ENCODE measurements at regions not wholly inside any gene's neighbourhood (a gene's known extent, or its start where the extent isn't known, plus 50 kb on each side); places are given as distances from the start of the nearest gene placed in this dataset.

- TF ChIP-seq CREB1 (IDR thresholded peaks at IDR 0.05; ENCODE audit: low read depth) (no peak), USF1 (IDR thresholded peaks at IDR 0.05) (no peak), TAF1 (IDR thresholded peaks at IDR 0.05; ENCODE audit: low read depth) (no peak), REST (IDR thresholded peaks at IDR 0.05; ENCODE audit: low read depth) (no peak), YY1 (IDR thresholded peaks at IDR 0.05; ENCODE audit: low read depth) (no peak), FOXM1 (IDR thresholded peaks at IDR 0.05; ENCODE audit: borderline replicate concordance, low read depth) (no peak), TEAD4 (IDR thresholded peaks at IDR 0.05) (no peak), EGR1 (IDR thresholded peaks at IDR 0.05) (no peak), EP300 (IDR thresholded peaks at IDR 0.05; ENCODE audit: borderline replicate concordance) (no peak), TCF12 (IDR thresholded peaks at IDR 0.05; ENCODE audit: low read depth) (no peak), ZBTB7A (IDR thresholded peaks at IDR 0.05; ENCODE audit: low read depth) (no peak), RAD21 (IDR thresholded peaks at IDR 0.05; ENCODE audit: low read depth) (no peak), CEBPB (IDR thresholded peaks at IDR 0.05) (no peak), NFIC (IDR thresholded peaks at IDR 0.05) (no peak), MAX (IDR thresholded peaks at IDR 0.05) (no peak)
Measured at GRCh38 chr19:34618410-34618809, 58.5 kb downstream of the SCGB2B2 start.

- TF ChIP-seq CREB1 (IDR thresholded peaks at IDR 0.05; ENCODE audit: low read depth) = no peak
- no peak for TF ChIP-seq EP300 (IDR thresholded peaks at IDR 0.05; ENCODE audit: borderline replicate concordance)
- TF ChIP-seq YY1 (IDR thresholded peaks at IDR 0.05; ENCODE audit: low read depth) = no peak
- TF ChIP-seq ZBTB7A (IDR thresholded peaks at IDR 0.05; ENCODE audit: low read depth) = no peak
- TF ChIP-seq TCF12 (IDR thresholded peaks at IDR 0.05; ENCODE audit: low read depth) = no peak
- no peak for TF ChIP-seq USF1 (IDR thresholded peaks at IDR 0.05)
- TF ChIP-seq RAD21 (IDR thresholded peaks at IDR 0.05; ENCODE audit: low read depth) = no peak
- TF ChIP-seq CEBPB (IDR thresholded peaks at IDR 0.05) = no peak
- TF ChIP-seq EGR1 (IDR thresholded peaks at IDR 0.05) = no peak
- no peak for TF ChIP-seq TEAD4 (IDR thresholded peaks at IDR 0.05)
- no peak for TF ChIP-seq MAX (IDR thresholded peaks at IDR 0.05)
- no peak for TF ChIP-seq REST (IDR thresholded peaks at IDR 0.05; ENCODE audit: low read depth)
- no peak for TF ChIP-seq TAF1 (IDR thresholded peaks at IDR 0.05; ENCODE audit: low read depth)
- no peak for TF ChIP-seq FOXM1 (IDR thresholded peaks at IDR 0.05; ENCODE audit: borderline replicate concordance, low read depth)
- no peak for TF ChIP-seq NFIC (IDR thresholded peaks at IDR 0.05)
Measured at GRCh38 chr19:34603003-34603402, 74.0 kb downstream of the SCGB2B2 start.

- TF ChIP-seq TCF12 (IDR thresholded peaks at IDR 0.05; ENCODE audit: low read depth) (no peak), TEAD4 (IDR thresholded peaks at IDR 0.05) (no peak), ZBTB7A (IDR thresholded peaks at IDR 0.05; ENCODE audit: low read depth) (no peak), MAX (IDR thresholded peaks at IDR 0.05) (no peak), FOXM1 (IDR thresholded peaks at IDR 0.05; ENCODE audit: borderline replicate concordance, low read depth) (no peak), EP300 (IDR thresholded peaks at IDR 0.05; ENCODE audit: borderline replicate concordance) (no peak), TAF1 (IDR thresholded peaks at IDR 0.05; ENCODE audit: low read depth) (no peak), CREB1 (IDR thresholded peaks at IDR 0.05; ENCODE audit: low read depth) (no peak), CEBPB (IDR thresholded peaks at IDR 0.05) (no peak), REST (IDR thresholded peaks at IDR 0.05; ENCODE audit: low read depth) (no peak), EGR1 (IDR thresholded peaks at IDR 0.05) (no peak), NFIC (IDR thresholded peaks at IDR 0.05) (no peak), USF1 (IDR thresholded peaks at IDR 0.05) (no peak), YY1 (IDR thresholded peaks at IDR 0.05; ENCODE audit: low read depth) (no peak)
Measured at GRCh38 chr19:34601071-34601470, 75.9 kb downstream of the SCGB2B2 start.

All from Ishikawa (cell line).